ENCODE measurements at regions not wholly inside any gene's neighbourhood (a gene's known extent, or its start where the extent isn't known, plus 50 kb on each side); places are given as distances from the start of the nearest gene placed in this dataset. TPM values are rescaled to one million over a fixed set of nuclear protein-coding genes. Genes with fewer than 3 reads are reported as not detected.

DNA sequence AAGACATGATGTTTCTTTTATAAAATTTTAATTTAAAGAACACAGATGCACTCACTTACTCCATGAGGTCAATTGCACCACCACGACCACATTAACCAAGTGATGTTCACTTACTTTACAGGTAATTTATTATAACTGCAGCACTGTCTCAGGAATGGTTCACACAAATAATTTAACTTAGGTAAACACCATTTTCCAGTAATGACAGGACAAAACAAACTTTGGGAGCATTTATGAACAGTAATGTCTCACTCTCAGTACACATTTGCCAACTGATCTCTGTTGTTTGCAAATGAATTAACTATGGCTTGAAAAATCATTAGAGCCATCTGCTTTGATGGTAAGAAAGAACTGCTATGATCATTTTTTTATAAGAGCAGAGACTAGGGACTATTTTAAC, 150.4 kb downstream of the ETV1 start:
- Histone ChIP-seq H3K9me3 (replicated peaks; ENCODE audit: control insufficient read depth, insufficient read depth, low read length) (no peaks in the 10 kb centered on the region), H4K20me1 (ENCODE audit: control insufficient read depth, insufficient read depth) (no peaks in the 10 kb centered on the region), H3K27me3 (replicated peaks in 1 of 2; ENCODE audit: control insufficient read depth in 2 of 2, insufficient read depth in 2 of 2, low read length in 1 of 2) (no peaks in the 10 kb centered on the region), H3K79me2 (ENCODE audit: control insufficient read depth, insufficient read depth, low read length) (no peaks in the 10 kb centered on the region), H3K4me3 (no peak overlapping the region), H3K27ac (ENCODE audit: control insufficient read depth, insufficient read depth) (no peak overlapping the region), H3K4me2 (ENCODE audit: control insufficient read depth, insufficient read depth) (no peak overlapping the region), H2AFZ (ENCODE audit: control insufficient read depth, low read depth, low read length) (no peak overlapping the region), H3K4me1 (ENCODE audit: control insufficient read depth, insufficient read depth, low read length) (no peaks in the 10 kb centered on the region), H3K9ac (ENCODE audit: control insufficient read depth, insufficient read depth, low read length) (no peak overlapping the region), H3K36me3 (ENCODE audit: control insufficient read depth in 2 of 2, insufficient read depth in 2 of 2, low read length in 1 of 2) (no peaks in the 10 kb centered on the region)
- FAIRE-seq: no peak
- in situ Hi-C loops (cut with MboI) (no loop called here), intact Hi-C loops (cut with micrococcal nuclease; ENCODE audit: unreplicated experiment) (no loop called here)
- POLR2A ChIA-PET: no interaction called here
- SMC1A ChIA-PET (ENCODE audit: uncharacterized antibody, unreplicated experiment): no interaction called here
- CTCF ChIA-PET: no interaction called here
- ATAC-seq: no peak
- DNase-seq (ENCODE audit: low read depth, low spot score): no peak
- 0% methylated on average over 1 of the region's 1 CpG for WGBS (ENCODE audit: insufficient coverage, insufficient replicate concordance, low lambda C conversion rate, missing lambda C conversion rate)
- RAD21 ChIA-PET (ENCODE audit: unreplicated experiment): no interaction called here
- no TSS peak for BruUV-seq (replicated peaks)
- TF ChIP-seq, protein P1, sequence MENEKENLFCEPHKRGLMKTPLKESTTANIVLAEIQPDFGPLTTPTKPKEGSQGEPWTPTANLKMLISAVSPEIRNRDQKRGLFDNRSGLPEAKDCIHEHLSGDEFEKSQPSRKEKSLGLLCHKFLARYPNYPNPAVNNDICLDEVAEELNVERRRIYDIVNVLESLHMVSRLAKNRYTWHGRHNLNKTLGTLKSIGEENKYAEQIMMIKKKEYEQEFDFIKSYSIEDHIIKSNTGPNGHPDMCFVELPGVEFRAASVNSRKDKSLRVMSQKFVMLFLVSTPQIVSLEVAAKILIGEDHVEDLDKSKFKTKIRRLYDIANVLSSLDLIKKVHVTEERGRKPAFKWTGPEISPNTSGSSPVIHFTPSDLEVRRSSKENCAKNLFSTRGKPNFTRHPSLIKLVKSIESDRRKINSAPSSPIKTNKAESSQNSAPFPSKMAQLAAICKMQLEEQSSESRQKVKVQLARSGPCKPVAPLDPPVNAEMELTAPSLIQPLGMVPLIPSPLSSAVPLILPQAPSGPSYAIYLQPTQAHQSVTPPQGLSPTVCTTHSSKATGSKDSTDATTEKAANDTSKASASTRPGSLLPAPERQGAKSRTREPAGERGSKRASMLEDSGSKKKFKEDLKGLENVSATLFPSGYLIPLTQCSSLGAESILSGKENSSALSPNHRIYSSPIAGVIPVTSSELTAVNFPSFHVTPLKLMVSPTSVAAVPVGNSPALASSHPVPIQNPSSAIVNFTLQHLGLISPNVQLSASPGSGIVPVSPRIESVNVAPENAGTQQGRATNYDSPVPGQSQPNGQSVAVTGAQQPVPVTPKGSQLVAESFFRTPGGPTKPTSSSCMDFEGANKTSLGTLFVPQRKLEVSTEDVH (IDR thresholded peaks at IDR 0.05; ENCODE audit: low read depth, partially characterized antibody): no peak
- TF ChIP-seq NFIC (IDR thresholded peaks at IDR 0.05; ENCODE audit: low read depth, low read length) (no peak), POLR2A (IDR thresholded peaks at IDR 0.05; ENCODE audit: low read depth, low read length) (no peak), EP300 (IDR thresholded peaks at IDR 0.05; ENCODE audit: borderline replicate concordance in 1 of 2, control insufficient read depth in 1 of 2, low read depth in 2 of 2, low read length in 2 of 2) (no peak), RAD21 (IDR thresholded peaks at IDR 0.05; ENCODE audit: insufficient read depth, low read depth, low read length) (no peak), BMI1 (IDR thresholded peaks at IDR 0.05; ENCODE audit: borderline replicate concordance) (no peak), IKZF2 (IDR thresholded peaks at IDR 0.05) (no peak), BACH1 (IDR thresholded peaks at IDR 0.05; ENCODE audit: borderline replicate concordance) (no peak), ASH2L (IDR thresholded peaks at IDR 0.05; ENCODE audit: borderline replicate concordance, low read depth) (no peak), JUNB (IDR thresholded peaks at IDR 0.05) (no peak), YY1 (IDR thresholded peaks at IDR 0.05; ENCODE audit: low read depth, low read length) (no peak), TCF12 (IDR thresholded peaks at IDR 0.05; ENCODE audit: low read depth, low read length) (no peak), FOXM1 (IDR thresholded peaks at IDR 0.05; ENCODE audit: low read depth, low read length) (no peak)
- TF ChIP-seq, protein P2, sequence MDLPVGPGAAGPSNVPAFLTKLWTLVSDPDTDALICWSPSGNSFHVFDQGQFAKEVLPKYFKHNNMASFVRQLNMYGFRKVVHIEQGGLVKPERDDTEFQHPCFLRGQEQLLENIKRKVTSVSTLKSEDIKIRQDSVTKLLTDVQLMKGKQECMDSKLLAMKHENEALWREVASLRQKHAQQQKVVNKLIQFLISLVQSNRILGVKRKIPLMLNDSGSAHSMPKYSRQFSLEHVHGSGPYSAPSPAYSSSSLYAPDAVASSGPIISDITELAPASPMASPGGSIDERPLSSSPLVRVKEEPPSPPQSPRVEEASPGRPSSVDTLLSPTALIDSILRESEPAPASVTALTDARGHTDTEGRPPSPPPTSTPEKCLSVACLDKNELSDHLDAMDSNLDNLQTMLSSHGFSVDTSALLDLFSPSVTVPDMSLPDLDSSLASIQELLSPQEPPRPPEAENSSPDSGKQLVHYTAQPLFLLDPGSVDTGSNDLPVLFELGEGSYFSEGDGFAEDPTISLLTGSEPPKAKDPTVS (IDR thresholded peaks at IDR 0.05; ENCODE audit: low read depth, low read length): no peak

Small RNA genes in the stretch of these regions (small RNA-seq; reads per million reads assigned to genes)
- not detected for gene RN7SKP228

Data from GM12878 (cell line).